HCT116 (cell line): ENCODE measurements at regions not wholly inside any gene's neighbourhood (a gene's known extent, or its start where the extent isn't known, plus 50 kb on each side); places are given as distances from the start of the nearest gene placed in this dataset.

Experiments used
- ATAC-seq: fragments of 200-7000 bp; cut with Tn5 transposase; 2 replicates; pipeline ENCODE4 v1.9.1; 2020; ENCODE audit warnings: mild to moderate bottlenecking, moderate library complexity
- BruUV-seq: library from RNA; stranded (reverse); fragments of 400-500 nt; replicated peaks from 2 replicates; lab custom pipeline; 2021; lab: Mats Ljungman, UMichigan
- CTCF ChIA-PET: fragments of 300-600 bp; sonication (Branson Sonifier 250); formaldehyde crosslinking; loops from one replicate; lab custom pipeline; 2021; ENCODE audit warnings: antibody characterized with exemption; lab: Charles Lee
- POLR2A ChIA-PET: fragments of 300-600, 350-600 bp; sonication (Branson Sonifier 250); formaldehyde crosslinking; loops from one replicate; lab custom pipeline; 2021; ENCODE audit warnings: antibody characterized with exemption; lab: Charles Lee
- RAD21 ChIA-PET, 2 experiments: fragments of 300-600 bp; sonication (Branson Sonifier 250); formaldehyde crosslinking; loops; one replicate each; lab custom pipeline; 2023; ENCODE audit warnings: low total read pairs in 2 of 2; ENCODE audit not compliant: uncharacterized antibody in 2 of 2, unreplicated experiment in 2 of 2, low non-redundant PET in 1 of 2; lab: Charles Lee
- DNase-seq: peaks from one replicate; pipeline ENCODE4 v3.0.0-alpha.2; 2010; ENCODE audit warnings: low read depth, low spot score
- H2AFZ ChIP-seq: fragments of 200-600 bp; shearing (Covaris generic), sonication (generic); 2 replicates; pipeline ENCODE4 v1.6.1; 2017; ENCODE audit warnings: low read depth, mixed run types, mixed read lengths, antibody characterized with exemption, low read length; ENCODE audit not compliant: poor library complexity, severe bottlenecking
- H3K27ac ChIP-seq: 2 replicates; pipeline ENCODE4 v1.5.1; 2012; ENCODE audit warnings: low read depth, low read length
- H3K27me3 ChIP-seq: fragments of 200-600 bp; sonication (generic); 2 replicates; pipeline ENCODE4 v1.6.1; 2016; ENCODE audit warnings: mixed run types, low read length, mixed read lengths; ENCODE audit not compliant: insufficient read depth
- H3K36me3 ChIP-seq, 2 experiments: fragments of 200-500 bp in 1 of 2; fragments of 200-600 bp in 1 of 2; sonication (Bioruptor generic) in 1 of 2; sonication (generic) in 1 of 2; 2 replicates each; pipeline versions ENCODE4 v1.5.1 to v1.6.1; 2014 to 2016; ENCODE audit warnings: low read length in 2 of 2, inconsistent platforms in 1 of 2, mixed read lengths in 1 of 2, mixed run types in 1 of 2; ENCODE audit not compliant: insufficient read depth in 2 of 2, control insufficient read depth in 1 of 2
- H3K4me1 ChIP-seq, 2 experiments: fragments of 200-600 bp in 1 of 2; sonication (generic) in 1 of 2; 2 replicates each; pipeline versions ENCODE4 v1.5.1 to v1.6.1; 2012 to 2017; ENCODE audit warnings: low read length in 2 of 2, inconsistent platforms in 1 of 2, mild to moderate bottlenecking in 1 of 2, mixed read lengths in 1 of 2, mixed run types in 1 of 2, moderate library complexity in 1 of 2; ENCODE audit not compliant: insufficient read depth in 2 of 2, control insufficient read depth in 1 of 2
- H3K4me2 ChIP-seq: fragments of 200-600 bp; sonication (generic); 2 replicates; pipeline ENCODE4 v1.6.1; 2017; ENCODE audit warnings: mixed run types, low read length, mixed read lengths
- H3K4me3 ChIP-seq, 2 experiments: fragments of 200-600 bp in 1 of 2; sonication (generic) in 1 of 2; replicated peaks in 1 of 2; 2 replicates each; pipeline ENCODE4 v1.5.1; 2011 to 2016; ENCODE audit warnings: low read length in 2 of 2, control low read depth in 1 of 2, low read depth in 1 of 2, mild to moderate bottlenecking in 1 of 2, mixed read lengths in 1 of 2, mixed run types in 1 of 2
- H3K79me2 ChIP-seq: fragments of 200-600 bp; sonication (generic); 2 replicates; pipeline ENCODE4 v1.6.1; 2017; ENCODE audit warnings: mild to moderate bottlenecking, mixed run types, low read length, moderate library complexity, mixed read lengths; ENCODE audit not compliant: insufficient read depth
- H3K9ac ChIP-seq: fragments of 200-600 bp; sonication (generic); 2 replicates; pipeline ENCODE4 v1.6.1; 2016; ENCODE audit warnings: low read length, mixed read lengths
- H3K9me2 ChIP-seq: fragments of 200-600 bp; sonication (generic), shearing (Covaris generic); 2 replicates; pipeline ENCODE4 v1.6.1; 2017; ENCODE audit warnings: mixed run types, mild to moderate bottlenecking, moderate library complexity; ENCODE audit not compliant: insufficient read depth
- H3K9me3 ChIP-seq, 2 experiments: fragments of 200-500 bp in 1 of 2; fragments of 200-600 bp in 1 of 2; sonication (Bioruptor generic) in 1 of 2; sonication (generic) in 1 of 2; 2 replicates each; pipeline ENCODE4 v1.6.1; 2014 to 2017; ENCODE audit warnings: low read length in 2 of 2, mixed read lengths in 2 of 2, inconsistent platforms in 1 of 2, low read depth in 1 of 2, mild to moderate bottlenecking in 1 of 2, mixed run types in 1 of 2, moderate library complexity in 1 of 2; ENCODE audit not compliant: control insufficient read depth in 1 of 2, insufficient read depth in 1 of 2
- H4K20me1 ChIP-seq: fragments of 200-600 bp; sonication (generic), shearing (Covaris generic); 2 replicates; pipeline ENCODE4 v1.6.1; 2017; ENCODE audit warnings: mixed run types, mild to moderate bottlenecking, moderate library complexity; ENCODE audit not compliant: insufficient read depth
- ATF3 ChIP-seq: IDR thresholded peaks from 2 replicates; pipeline ENCODE4 v1.6.1; 2012
- ELF1 ChIP-seq: IDR thresholded peaks from 2 replicates; pipeline ENCODE4 v1.6.1; 2012; ENCODE audit warnings: low read depth, borderline replicate concordance
- EZH2 ChIP-seq: fragments of 200-600 bp; sonication (generic); IDR thresholded peaks from 2 replicates; pipeline ENCODE4 v1.6.1; 2017; ENCODE audit warnings: antibody characterized with exemption, mixed run types
- MAX ChIP-seq: IDR thresholded peaks from 2 replicates; pipeline ENCODE4 v1.6.1; 2012
- SIN3A ChIP-seq: IDR thresholded peaks from 2 replicates; pipeline ENCODE4 v1.6.1; 2012; ENCODE audit warnings: low read depth
- SP1 ChIP-seq: IDR thresholded peaks from 2 replicates; pipeline ENCODE4 v1.6.1; 2012; ENCODE audit warnings: low read depth
- SRF ChIP-seq: IDR thresholded peaks from 2 replicates; pipeline ENCODE4 v1.6.1; 2012; ENCODE audit warnings: low read depth
- ZBTB33 ChIP-seq: IDR thresholded peaks from 2 replicates; pipeline ENCODE4 v1.6.1; 2011; ENCODE audit warnings: mild to moderate bottlenecking, low read length, moderate library complexity; ENCODE audit not compliant: insufficient replicate concordance; ENCODE audit errors: extremely low read depth
- intact Hi-C: fragments of 100-400 bp; cut with micrococcal nuclease; formaldehyde crosslinking; loops from 2 replicates; pipeline ENCODE4 v1.10.0; 2022

- ATAC-seq (no peak), DNase-seq (no peak)
- Histone ChIP-seq H3K79me2 (no peaks in the 10 kb centered on the region), H3K9ac (no peak overlapping the region), H3K4me2 (no peak overlapping the region), H3K4me1 (peaks cover 0 to 7% of the 10 kb centered on the region in 2 experiments; a peak in 1 of 4 replicates), H3K36me3 (no peaks in the 10 kb centered on the region), H3K9me2 (no peaks in the 10 kb centered on the region), H3K4me3 (no peak overlapping the region), H3K27me3 (0 out of 2 replicates have a peak, but pooled peaks cover 9% of the 10 kb centered on the region), H3K9me3 (no peaks in the 10 kb centered on the region), H3K27ac (no peak overlapping the region), H4K20me1 (no peaks in the 10 kb centered on the region), H2AFZ (no peak overlapping the region)
- BruUV-seq, result no TSS peak
- ChIA-PET RAD21 (no interaction called here), CTCF (interaction anchor here (1.2 kb wide), 1 partner anchor 28 kb away, joined by 4 read pairs; no protein-coding TSS in a partner anchor), POLR2A (no interaction called here)
- intact Hi-C loops, result no loop called here
- TF ChIP-seq ELF1 (no peak), SIN3A (no peak), ATF3 (no peak), EZH2 (no peak), SRF (no peak)
Observed at GRCh38 chr7:93723424-93724124, 149.1 kb upstream of the CALCR start.

- intact Hi-C loops, result no loop called here
- ChIA-PET CTCF (no interaction called here), POLR2A (no interaction called here), RAD21 (no interaction called here)
- no peaks in the 10 kb centered on the region for H3K9me3 ChIP-seq
- no peak overlapping the region for H3K27ac ChIP-seq
- H3K4me1 ChIP-seq, result no peaks in the 10 kb centered on the region
- H3K36me3 ChIP-seq, result no peaks in the 10 kb centered on the region
- no peak for TF ChIP-seq ZBTB33
- no peak for TF ChIP-seq MAX
- TF ChIP-seq SP1, result no peak
- H3K4me2 ChIP-seq, result no peak overlapping the region
- no peak overlapping the region for H3K9ac ChIP-seq
- H2AFZ ChIP-seq, result no peak overlapping the region
- H3K27me3 ChIP-seq, result 0 out of 2 replicates have a peak, but pooled peaks cover 5% of the 10 kb centered on the region
- ATAC-seq (no peak), DNase-seq (no peak)
- H3K4me3 ChIP-seq, result no peak overlapping the region
- no TSS peak for BruUV-seq
- H4K20me1 ChIP-seq, result no peaks in the 10 kb centered on the region
- no peaks in the 10 kb centered on the region for H3K9me2 ChIP-seq
- no peaks in the 10 kb centered on the region for H3K79me2 ChIP-seq
Observed at GRCh38 chr7:93720106-93720505, 145.6 kb upstream of the CALCR start.
